Prostate gland (tissue), 2 donors: ENCODE measurements at regions not wholly inside any gene's neighbourhood (a gene's known extent, or its start where the extent isn't known, plus 50 kb on each side); places are given as distances from the start of the nearest gene placed in this dataset.

Experiments used
- DNase-seq: peaks from one replicate; pipeline ENCODE4 v3.0.0-alpha.2; 2019; ENCODE audit warnings: low spot score
- H3K27ac ChIP-seq, 2 donors: fragments of 200-600 bp; sonication (generic); 2 replicates each; pipeline ENCODE4 v1.5.1; 2017 to 2019
- H3K27me3 ChIP-seq: fragments of 200-600 bp; sonication (generic); replicated peaks from 2 replicates; pipeline ENCODE4 v1.5.1; 2019; ENCODE audit not compliant: insufficient read depth
- H3K36me3 ChIP-seq, 2 donors: fragments of 200-600 bp; sonication (generic); 1 replicate in 1 of 2; 2 replicates in 1 of 2; pipeline versions ENCODE4 v1.5.1 to v1.8.1; 2017 to 2019
- H3K4me1 ChIP-seq: fragments of 200-600 bp; sonication (generic); replicated peaks from 2 replicates; pipeline ENCODE4 v1.5.1; 2019
- H3K4me3 ChIP-seq, 2 donors: fragments of 200-600 bp; sonication (generic); 2 replicates each; pipeline ENCODE4 v1.5.1; 2017 to 2019
- H3K9me3 ChIP-seq: fragments of 200-600 bp; sonication (generic); 2 replicates; pipeline ENCODE4 v1.5.1; 2017
- CTCF ChIP-seq, 4 experiments: fragments of 200-600 bp in 2 of 4; fragments of 450-650 bp in 2 of 4; sonication (generic) in 2 of 4; IDR thresholded peaks; 1 replicate in 3 of 4; 2 replicates in 1 of 4; pipeline ENCODE4 v1.5.1; 2016 to 2019; ENCODE audit warnings: antibody characterized with exemption in 4 of 4, mild to moderate bottlenecking in 2 of 4, moderate library complexity in 2 of 4
- POLR2A ChIP-seq: fragments of 450-650 bp; IDR thresholded peaks from one replicate; pipeline ENCODE4 v1.6.1; 2016; ENCODE audit warnings: antibody characterized with exemption, mild to moderate bottlenecking
- POLR2AphosphoS5 ChIP-seq: sonication (generic); formaldehyde crosslinking; IDR thresholded peaks from one replicate; pipeline ENCODE4 v1.6.1; 2017; ENCODE audit warnings: antibody characterized with exemption
- WGBS: methylation state at CpG from one replicate; pipeline ENCODE4 v1.1.5; 2018; 5-methylcytosine and 5-hydroxymethylcytosine counted together
- intact Hi-C: fragments of 100-400 bp; cut with DNase I; formaldehyde crosslinking; loops from one replicate; pipeline ENCODE4 v1.14.2; 2022

- TF ChIP-seq POLR2AphosphoS5 (no peak), CTCF (IDR thresholded peaks at IDR 0.05) (no peak), POLR2A (no peak)
- Histone ChIP-seq H3K27me3 (no peaks in the 10 kb centered on the region), H3K27ac (no peak overlapping the region), H3K36me3 (no peaks in the 10 kb centered on the region), H3K9me3 (no peaks in the 10 kb centered on the region), H3K4me3 (no peak overlapping the region), H3K4me1 (no peaks in the 10 kb centered on the region)
- intact Hi-C loops = no loop called here
- WGBS = 52% methylated on average over 3 of the region's 3 CpGs
- DNase-seq = no peak
Observed at GRCh38 chr11:80167766-80168165, 726.9 kb upstream of the TENM4 start.

GRCh38 chr11:80165744-80166143 lies 724.9 kb upstream of the TENM4 start:
- Histone ChIP-seq H3K4me1 (no peaks in the 10 kb centered on the region), H3K36me3 (no peaks in the 10 kb centered on the region), H3K9me3 (no peaks in the 10 kb centered on the region), H3K4me3 (no peak overlapping the region), H3K27me3 (no peaks in the 10 kb centered on the region), H3K27ac (no peak overlapping the region)
- TF ChIP-seq CTCF (IDR thresholded peaks at IDR 0.05) = no peak
- TF ChIP-seq POLR2A = no peak
- TF ChIP-seq POLR2AphosphoS5 = no peak
- WGBS = 89% methylated on average over 1 of the region's 1 CpG
- intact Hi-C loops = no loop called here
- no peak for DNase-seq

- H3K9me3 ChIP-seq = no peaks in the 10 kb centered on the region
- whole genome bisulfite sequencing = 75% methylated on average over 1 of the region's 1 CpG
- H3K4me3 ChIP-seq = no peak overlapping the region
- H3K27ac ChIP-seq = no peak overlapping the region
- TF ChIP-seq POLR2AphosphoS5 (no peak), POLR2A (no peak), CTCF (IDR thresholded peaks at IDR 0.05) (no peak)
- no peaks in the 10 kb centered on the region for H3K4me1 ChIP-seq
- no peak for DNase-seq
- H3K27me3 ChIP-seq = no peaks in the 10 kb centered on the region
- intact Hi-C loops = no loop called here
- H3K36me3 ChIP-seq = no peaks in the 10 kb centered on the region
Observed at GRCh38 chr11:80163441-80163840, 722.6 kb upstream of the TENM4 start.

- Histone ChIP-seq H3K4me1 (no peaks in the 10 kb centered on the region), H3K27ac (no peak overlapping the region), H3K9me3 (no peaks in the 10 kb centered on the region), H3K4me3 (no peak overlapping the region), H3K36me3 (no peaks in the 10 kb centered on the region), H3K27me3 (no peaks in the 10 kb centered on the region)
- 76% methylated on average over 3 of the region's 3 CpGs for WGBS
- intact Hi-C loops = no loop called here
- no peak for DNase-seq
- TF ChIP-seq CTCF (IDR thresholded peaks at IDR 0.05) = no peak
- no peak for TF ChIP-seq POLR2AphosphoS5
- TF ChIP-seq POLR2A = no peak
Observed at GRCh38 chr11:80163011-80163410, 722.2 kb upstream of the TENM4 start.

- no peaks in the 10 kb centered on the region for H3K36me3 ChIP-seq
- TF ChIP-seq CTCF (IDR thresholded peaks at IDR 0.05) (no peak), POLR2A (no peak), POLR2AphosphoS5 (no peak)
- H3K27me3 ChIP-seq = no peaks in the 10 kb centered on the region
- no peaks in the 10 kb centered on the region for H3K9me3 ChIP-seq
- no peak overlapping the region for H3K4me3 ChIP-seq
- 87% methylated on average over 4 of the region's 4 CpGs for WGBS
- DNase-seq = no peak
- H3K27ac ChIP-seq = no peak overlapping the region
- H3K4me1 ChIP-seq = no peaks in the 10 kb centered on the region
- intact Hi-C loops = no loop called here
Observed at GRCh38 chr11:80162387-80162786, 721.6 kb upstream of the TENM4 start.
